ENCODE measurements at regions not wholly inside any gene's neighbourhood (a gene's known extent, or its start where the extent isn't known, plus 50 kb on each side); places are given as distances from the start of the nearest gene placed in this dataset.

- ATAC-seq, result no peak
- TF ChIP-seq POLR2A (IDR thresholded peaks at IDR 0.05) (no peak), CTCF (IDR thresholded peaks at IDR 0.05) (no peak), POLR2AphosphoS5 (IDR thresholded peaks at IDR 0.05) (no peak), EP300 (IDR thresholded peaks at IDR 0.05) (no peak)
- Histone ChIP-seq H3K9me3 (no peaks in the 10 kb centered on the region), H3K27ac (no peak overlapping the region), H3K4me3 (no peak overlapping the region), H3K4me1 (no peaks in the 10 kb centered on the region), H3K27me3 (no peaks in the 10 kb centered on the region), H3K36me3 (no peaks in the 10 kb centered on the region)
- 45 to 57% methylated on average over 4 to 5 of the region's 5 CpGs for WGBS, 2 donors (ENCODE audit: low coverage in 1 of 2)
Measured at GRCh38 chr2:128681507-128681906, 362.8 kb upstream of the HS6ST1 start.

GRCh38 chr2:128682266-128682665 is 363.6 kb upstream of the HS6ST1 start:
- 80 to 95% methylated on average over 4 to 6 of the region's 7 CpGs for WGBS, 2 donors (ENCODE audit: low coverage in 1 of 2)
- H3K4me1 ChIP-seq, result no peaks in the 10 kb centered on the region
- TF ChIP-seq POLR2A (IDR thresholded peaks at IDR 0.05), result no peak
- TF ChIP-seq CTCF (IDR thresholded peaks at IDR 0.05), result no peak
- no peak for TF ChIP-seq EP300 (IDR thresholded peaks at IDR 0.05)
- no peak for TF ChIP-seq POLR2AphosphoS5 (IDR thresholded peaks at IDR 0.05)
- H3K4me3 ChIP-seq, result no peak overlapping the region
- H3K9me3 ChIP-seq, result no peaks in the 10 kb centered on the region
- H3K27ac ChIP-seq, result no peak overlapping the region
- no peaks in the 10 kb centered on the region for H3K36me3 ChIP-seq
- no peaks in the 10 kb centered on the region for H3K27me3 ChIP-seq
- ATAC-seq, result no peak

GRCh38 chr2:128682729-128683284 is 364.1 kb upstream of the HS6ST1 start:
- Histone ChIP-seq H3K4me3 (no peak overlapping the region), H3K9me3 (no peaks in the 10 kb centered on the region), H3K36me3 (no peaks in the 10 kb centered on the region), H3K27me3 (no peaks in the 10 kb centered on the region), H3K27ac (no peak overlapping the region), H3K4me1 (no peaks in the 10 kb centered on the region)
- 91 to 96% methylated on average over 10 to 11 of the region's 13 CpGs for WGBS, 2 donors (ENCODE audit: low coverage in 1 of 2)
- no peak for ATAC-seq
- TF ChIP-seq POLR2A (IDR thresholded peaks at IDR 0.05) (no peak), CTCF (IDR thresholded peaks at IDR 0.05) (no peak), EP300 (IDR thresholded peaks at IDR 0.05) (no peak), POLR2AphosphoS5 (IDR thresholded peaks at IDR 0.05) (no peak)

- ATAC-seq, result no peak
- 100% methylated on average over 1 of the region's 2 CpGs; no CpG with 5 or more reads in 1 of the 2 donors for WGBS, 2 donors (ENCODE audit: low coverage in 1 of 2)
- no peaks in the 10 kb centered on the region for H3K27me3 ChIP-seq
- H3K4me3 ChIP-seq, result no peak overlapping the region
- H3K36me3 ChIP-seq, result no peaks in the 10 kb centered on the region
- no peak for TF ChIP-seq POLR2A (IDR thresholded peaks at IDR 0.05)
- no peak for TF ChIP-seq EP300 (IDR thresholded peaks at IDR 0.05)
- no peak for TF ChIP-seq CTCF (IDR thresholded peaks at IDR 0.05)
- no peak for TF ChIP-seq POLR2AphosphoS5 (IDR thresholded peaks at IDR 0.05)
- no peak overlapping the region for H3K27ac ChIP-seq
- H3K9me3 ChIP-seq, result no peaks in the 10 kb centered on the region
- H3K4me1 ChIP-seq, result no peaks in the 10 kb centered on the region
Measured at GRCh38 chr2:128684523-128684922, 365.9 kb upstream of the HS6ST1 start.

GRCh38 chr2:128685841-128686496 is 367.3 kb upstream of the HS6ST1 start:
- TF ChIP-seq POLR2A (IDR thresholded peaks at IDR 0.05) (no peak), EP300 (IDR thresholded peaks at IDR 0.05) (no peak), POLR2AphosphoS5 (IDR thresholded peaks at IDR 0.05) (no peak), CTCF (IDR thresholded peaks at IDR 0.05) (no peak)
- Histone ChIP-seq H3K36me3 (no peaks in the 10 kb centered on the region), H3K4me3 (no peak overlapping the region), H3K27me3 (no peaks in the 10 kb centered on the region), H3K4me1 (no peaks in the 10 kb centered on the region), H3K9me3 (no peaks in the 10 kb centered on the region), H3K27ac (no peak overlapping the region)
- ATAC-seq, result no peak
- 91 to 100% methylated on average over 4 to 7 of the region's 10 CpGs for WGBS, 2 donors (ENCODE audit: low coverage in 1 of 2)

Data from gastroesophageal sphincter (tissue), 4 donors.